ENCODE measurements at regions not wholly inside any gene's neighbourhood (a gene's known extent, or its start where the extent isn't known, plus 50 kb on each side); places are given as distances from the start of the nearest gene placed in this dataset.

DNA sequence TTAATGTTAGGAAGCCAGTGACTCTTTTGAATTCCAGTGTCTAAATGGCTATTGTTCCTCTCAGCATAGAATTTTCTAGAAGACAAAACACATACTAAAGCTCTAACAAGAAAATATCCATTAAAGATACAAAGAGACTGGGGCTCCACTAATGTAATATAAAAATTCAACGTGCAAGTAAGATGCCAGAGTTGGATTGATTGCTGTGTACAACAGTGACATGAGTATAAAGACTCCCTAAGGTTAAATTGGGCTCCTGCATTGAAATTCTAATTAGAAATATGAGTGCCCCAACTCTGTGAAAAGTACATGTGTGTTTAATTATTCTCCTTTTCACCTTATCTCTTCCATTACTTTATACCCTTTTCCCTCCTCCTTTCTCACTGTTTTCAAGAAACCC lies 253.6 kb upstream of the G2E3 start:
- Histone ChIP-seq H3K4me1 (ENCODE audit: control insufficient read depth in 2 of 3, insufficient read depth in 2 of 3, low read depth in 1 of 3, low read length in 3 of 3) (no peaks in the 10 kb centered on the region), H3K4me3 (ENCODE audit: low read length in 3 of 3) (no peak overlapping the region), H3K36me3 (ENCODE audit: control insufficient read depth in 2 of 3, insufficient read depth in 3 of 3, low read length in 3 of 3) (no peaks in the 10 kb centered on the region), H3K9ac (ENCODE audit: low read length in 3 of 3) (no peak overlapping the region), H3K9me3 (ENCODE audit: control insufficient read depth in 2 of 3, insufficient read depth in 1 of 3, low read length in 3 of 3) (no peaks in the 10 kb centered on the region), H3K27ac (ENCODE audit: low read depth in 2 of 2, low read length in 2 of 2) (no peak overlapping the region), H3K27me3 (ENCODE audit: control insufficient read depth, insufficient read depth, low read length) (no peaks in the 10 kb centered on the region)
- TF ChIP-seq, protein P1, sequence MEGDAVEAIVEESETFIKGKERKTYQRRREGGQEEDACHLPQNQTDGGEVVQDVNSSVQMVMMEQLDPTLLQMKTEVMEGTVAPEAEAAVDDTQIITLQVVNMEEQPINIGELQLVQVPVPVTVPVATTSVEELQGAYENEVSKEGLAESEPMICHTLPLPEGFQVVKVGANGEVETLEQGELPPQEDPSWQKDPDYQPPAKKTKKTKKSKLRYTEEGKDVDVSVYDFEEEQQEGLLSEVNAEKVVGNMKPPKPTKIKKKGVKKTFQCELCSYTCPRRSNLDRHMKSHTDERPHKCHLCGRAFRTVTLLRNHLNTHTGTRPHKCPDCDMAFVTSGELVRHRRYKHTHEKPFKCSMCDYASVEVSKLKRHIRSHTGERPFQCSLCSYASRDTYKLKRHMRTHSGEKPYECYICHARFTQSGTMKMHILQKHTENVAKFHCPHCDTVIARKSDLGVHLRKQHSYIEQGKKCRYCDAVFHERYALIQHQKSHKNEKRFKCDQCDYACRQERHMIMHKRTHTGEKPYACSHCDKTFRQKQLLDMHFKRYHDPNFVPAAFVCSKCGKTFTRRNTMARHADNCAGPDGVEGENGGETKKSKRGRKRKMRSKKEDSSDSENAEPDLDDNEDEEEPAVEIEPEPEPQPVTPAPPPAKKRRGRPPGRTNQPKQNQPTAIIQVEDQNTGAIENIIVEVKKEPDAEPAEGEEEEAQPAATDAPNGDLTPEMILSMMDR (IDR thresholded peaks at IDR 0.05; ENCODE audit: borderline replicate concordance, extremely low read depth, insufficient read depth) = no peak
- no peak for FAIRE-seq
- intact Hi-C loops (cut with DNase I) = no loop called here
- no peak for DNase-seq

DNA sequence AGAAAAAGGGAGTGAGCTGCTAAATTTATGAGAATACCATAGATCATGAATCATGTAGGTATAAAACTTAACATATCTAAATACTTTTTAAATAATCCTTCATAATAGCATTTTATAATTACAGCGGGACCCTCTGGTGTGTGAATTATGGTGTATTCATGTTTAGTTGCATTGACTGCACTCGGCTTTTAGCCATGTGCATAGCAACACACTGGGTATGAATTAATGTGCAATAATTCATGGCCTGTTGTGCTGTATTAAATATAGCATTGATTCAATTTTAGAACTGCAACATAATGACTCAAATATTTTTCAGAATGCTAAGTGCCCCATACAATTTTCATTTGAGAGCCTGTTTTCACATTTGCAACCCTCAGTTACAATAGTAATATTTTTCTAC lies 249.6 kb upstream of the G2E3 start:
- H3K4me3 ChIP-seq (ENCODE audit: low read length in 3 of 3) = no peak overlapping the region
- FAIRE-seq = no peak
- TF ChIP-seq, protein P1 (IDR thresholded peaks at IDR 0.05; ENCODE audit: borderline replicate concordance, extremely low read depth, insufficient read depth) = no peak

DNA sequence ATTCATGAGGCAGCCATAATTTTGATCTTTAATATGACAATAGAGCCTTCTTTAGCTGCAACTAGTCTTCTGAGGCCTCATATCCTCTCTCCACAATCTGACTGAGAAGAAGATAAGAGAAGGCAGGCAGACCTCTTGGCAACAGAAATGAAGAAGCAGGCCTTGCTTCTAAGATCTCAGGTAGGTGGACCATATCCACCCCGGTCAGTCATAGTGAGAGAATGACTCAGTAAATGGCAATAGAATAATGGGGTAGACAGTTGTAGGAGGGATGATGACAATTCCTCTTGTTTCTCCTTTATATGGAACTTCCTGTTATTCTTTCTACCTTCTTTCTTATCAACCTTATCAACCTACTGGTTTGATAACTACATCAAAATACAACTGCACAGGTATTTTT lies 246.7 kb upstream of the G2E3 start:
- intact Hi-C loops (cut with DNase I) = no loop called here
- TF ChIP-seq, protein P1 (IDR thresholded peaks at IDR 0.05; ENCODE audit: borderline replicate concordance, extremely low read depth, insufficient read depth) = no peak
- no peak for FAIRE-seq

More for the DNA sequence above, 249.6 kb upstream of the G2E3 start:
- H3K27ac ChIP-seq (ENCODE audit: low read depth in 2 of 2, low read length in 2 of 2) = no peak overlapping the region
- intact Hi-C loops (cut with DNase I) = no loop called here
- H3K36me3 ChIP-seq (ENCODE audit: control insufficient read depth in 2 of 3, insufficient read depth in 3 of 3, low read length in 3 of 3) = no peaks in the 10 kb centered on the region
- no peaks in the 10 kb centered on the region for H3K27me3 ChIP-seq (ENCODE audit: control insufficient read depth, insufficient read depth, low read length)
- DNase-seq = no peak
- no peaks in the 10 kb centered on the region for H3K9me3 ChIP-seq (ENCODE audit: control insufficient read depth in 2 of 3, insufficient read depth in 1 of 3, low read length in 3 of 3)
- no peaks in the 10 kb centered on the region for H3K4me1 ChIP-seq (ENCODE audit: control insufficient read depth in 2 of 3, insufficient read depth in 2 of 3, low read depth in 1 of 3, low read length in 3 of 3)
- H3K9ac ChIP-seq (ENCODE audit: low read length in 3 of 3) = no peak overlapping the region

DNA sequence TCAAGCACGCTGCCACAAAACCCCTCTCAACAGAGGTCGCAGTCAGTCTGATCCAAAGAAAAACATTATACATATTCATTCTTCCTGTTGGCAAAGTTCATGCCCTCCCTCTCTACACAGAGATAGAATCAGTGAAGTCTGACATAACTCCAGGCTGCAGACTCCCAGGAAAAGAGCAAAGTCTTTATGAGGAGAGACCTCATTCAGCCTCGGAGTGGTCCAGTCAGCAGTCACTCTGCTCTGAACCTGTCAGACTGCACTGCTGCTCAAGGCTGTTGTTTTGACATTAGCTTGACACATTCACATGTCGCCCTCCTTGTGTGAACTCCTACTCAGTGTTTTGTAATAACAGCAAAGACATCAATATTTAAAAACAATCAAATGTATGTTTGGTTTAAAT lies 241.2 kb upstream of the G2E3 start:
- intact Hi-C loops (cut with DNase I) = no loop called here

More for the DNA sequence above, 246.7 kb upstream of the G2E3 start:
- H3K27ac ChIP-seq (ENCODE audit: low read depth in 2 of 2, low read length in 2 of 2) = no peak overlapping the region
- no peak overlapping the region for H3K9ac ChIP-seq (ENCODE audit: low read length in 3 of 3)
- H3K27me3 ChIP-seq (ENCODE audit: control insufficient read depth, insufficient read depth, low read length) = no peaks in the 10 kb centered on the region
- no peaks in the 10 kb centered on the region for H3K36me3 ChIP-seq (ENCODE audit: control insufficient read depth in 2 of 3, insufficient read depth in 3 of 3, low read length in 3 of 3)
- no peak for DNase-seq
- H3K9me3 ChIP-seq (ENCODE audit: control insufficient read depth in 2 of 3, insufficient read depth in 1 of 3, low read length in 3 of 3) = peaks cover 0 to 5% (median 0%) of the 10 kb centered on the region in 3 donors
- H3K4me1 ChIP-seq (ENCODE audit: control insufficient read depth in 2 of 3, insufficient read depth in 2 of 3, low read depth in 1 of 3, low read length in 3 of 3) = no peaks in the 10 kb centered on the region
- H3K4me3 ChIP-seq (ENCODE audit: low read length in 3 of 3) = no peak overlapping the region

More for the DNA sequence above, 241.2 kb upstream of the G2E3 start:
- no peak overlapping the region for H3K9ac ChIP-seq (ENCODE audit: low read length in 3 of 3)
- H3K9me3 ChIP-seq (ENCODE audit: control insufficient read depth in 2 of 3, insufficient read depth in 1 of 3, low read length in 3 of 3) = peaks cover 0 to 5% (median 0%) of the 10 kb centered on the region in 3 donors
- DNase-seq = peak in 2 of 5 donors; percentile 21 to 22
- no peaks in the 10 kb centered on the region for H3K27me3 ChIP-seq (ENCODE audit: control insufficient read depth, insufficient read depth, low read length)
- no peak overlapping the region for H3K27ac ChIP-seq (ENCODE audit: low read depth in 2 of 2, low read length in 2 of 2)
- TF ChIP-seq, protein P1 (IDR thresholded peaks at IDR 0.05; ENCODE audit: borderline replicate concordance, extremely low read depth, insufficient read depth) = no peak
- no peak overlapping the region for H3K4me3 ChIP-seq (ENCODE audit: low read length in 3 of 3)
- H3K4me1 ChIP-seq (ENCODE audit: control insufficient read depth in 2 of 3, insufficient read depth in 2 of 3, low read depth in 1 of 3, low read length in 3 of 3) = no peaks in the 10 kb centered on the region
- H3K36me3 ChIP-seq (ENCODE audit: control insufficient read depth in 2 of 3, insufficient read depth in 3 of 3, low read length in 3 of 3) = no peaks in the 10 kb centered on the region
- no peak for FAIRE-seq
